K562 (cell line): ENCODE measurements at regions not wholly inside any gene's neighbourhood (a gene's known extent, or its start where the extent isn't known, plus 50 kb on each side); places are given as distances from the start of the nearest gene placed in this dataset.

Source experiments
- ATAC-seq: fragments of 200-7000 bp; cut with Tn5 transposase; 3 replicates; pipeline ENCODE4 v1.9.1; 2020; ENCODE audit warnings: moderate library complexity
- BruUV-seq: library from RNA; stranded (reverse); fragments of 400-500 nt; replicated peaks from 2 replicates; lab custom pipeline; 2021; lab: Mats Ljungman, UMichigan
- CTCF ChIA-PET: fragments of 300-600 bp; formaldehyde crosslinking; extraction: SDS; loops from one replicate; lab custom pipeline; 2021; ENCODE audit warnings: low intra/inter-chr PET ratio; lab: Yijun Ruan, JAX
- POLR2A ChIA-PET: fragments of 300-600, 350-650 bp; sonication (Branson Sonifier 250); formaldehyde crosslinking; extraction: SDS; loops from one replicate; lab custom pipeline; 2021; ENCODE audit warnings: antibody characterized with exemption, inconsistent platforms; lab: Yijun Ruan, JAX
- DNase-seq, 4 experiments: peaks; one replicate each; pipeline versions ENCODE4 v3.0.0 to v3.0.0-alpha.2; 2011 to 2018; ENCODE audit warnings: low spot score in 3 of 4, mixed read lengths in 3 of 4; ENCODE audit errors: extremely low read depth in 1 of 4
- FAIRE-seq: peaks from 2 replicates; lab custom pipeline; 2011; peaks lifted over from hg19 to GRCh38; lab: Jason Lieb, UNC
- H2AFZ ChIP-seq: 2 replicates; pipeline ENCODE4 v1.6.0; 2011; ENCODE audit warnings: low read depth, low read length, control low read depth, inconsistent platforms
- H3K27ac ChIP-seq: fragments of 200-600 bp; 3 replicates; pipeline ENCODE4 v1.8.0; 2011; ENCODE audit warnings: low read depth, mild to moderate bottlenecking, control low read depth, inconsistent platforms, low read length, moderate library complexity, mixed read lengths; ENCODE audit errors: extremely low read depth
- H3K27me3 ChIP-seq, 2 experiments: fragments of 300-600 bp in 1 of 2; 2 replicates in 1 of 2; 3 replicates in 1 of 2; pipeline versions ENCODE4 v1.6.0 to v1.8.0; 2011; ENCODE audit warnings: inconsistent platforms in 2 of 2, low read length in 2 of 2, mild to moderate bottlenecking in 1 of 2, mixed read lengths in 1 of 2, moderate library complexity in 1 of 2; ENCODE audit not compliant: control insufficient read depth in 2 of 2, insufficient read depth in 2 of 2
- H3K36me3 ChIP-seq: fragments of 300-600 bp; 3 replicates; pipeline ENCODE4 v1.8.0; 2011; ENCODE audit warnings: mild to moderate bottlenecking, low read length, inconsistent platforms; ENCODE audit not compliant: control insufficient read depth, insufficient read depth
- H3K4me1 ChIP-seq, 2 experiments: fragments of 200-600 bp in 1 of 2; replicated peaks in 1 of 2; 2 replicates in 1 of 2; 3 replicates in 1 of 2; pipeline versions ENCODE4 v1.5.1 to v1.8.0; 2011; ENCODE audit warnings: inconsistent platforms in 2 of 2, low read length in 2 of 2, mild to moderate bottlenecking in 1 of 2, mixed read lengths in 1 of 2, moderate library complexity in 1 of 2; ENCODE audit not compliant: control insufficient read depth in 2 of 2, insufficient read depth in 2 of 2
- H3K4me2 ChIP-seq: 2 replicates; pipeline ENCODE4 v1.6.1; 2011; ENCODE audit warnings: low read length, control low read depth, inconsistent platforms, mixed read lengths; ENCODE audit not compliant: insufficient read depth
- H3K4me3 ChIP-seq: fragments of 200-600 bp; sonication (generic), shearing (Covaris generic); 2 replicates; pipeline ENCODE4 v1.5.1; 2016; ENCODE audit warnings: control low read depth, inconsistent platforms
- H3K79me2 ChIP-seq: fragments of 200-600 bp; 3 replicates; pipeline ENCODE4 v1.8.0; 2011; ENCODE audit warnings: low read length, inconsistent platforms; ENCODE audit not compliant: control insufficient read depth, insufficient read depth
- H3K9ac ChIP-seq, 2 experiments: 2 replicates each; pipeline versions ENCODE4 v1.6.0 to v1.6.1; 2011; ENCODE audit warnings: low read depth in 2 of 2, low read length in 2 of 2, control low read depth in 1 of 2, inconsistent platforms in 1 of 2, mild to moderate bottlenecking in 1 of 2, mixed read lengths in 1 of 2; ENCODE audit not compliant: insufficient read depth in 1 of 2
- H3K9me1 ChIP-seq: one replicate; pipeline ENCODE4 v1.6.0; 2011; ENCODE audit warnings: inconsistent platforms, mild to moderate bottlenecking, low read length, moderate library complexity; ENCODE audit not compliant: control insufficient read depth, insufficient read depth
- H3K9me3 ChIP-seq: replicated peaks from 2 replicates; pipeline ENCODE4 v1.5.1; 2011; ENCODE audit warnings: low read depth, low read length, inconsistent platforms; ENCODE audit not compliant: control insufficient read depth, insufficient read depth
- H4K20me1 ChIP-seq: replicated peaks from 2 replicates; pipeline ENCODE4 v1.6.1; 2011; ENCODE audit warnings: low read length, inconsistent platforms, mixed read lengths; ENCODE audit not compliant: control insufficient read depth, insufficient read depth
- CC2D1A ChIP-seq: fragments of 450-650 bp; IDR thresholded peaks from 2 replicates; pipeline ENCODE4 v1.6.1; 2017; ENCODE audit warnings: mild to moderate bottlenecking
- ERF ChIP-seq: fragments of 450-650 bp; formaldehyde crosslinking; IDR thresholded peaks from 2 replicates; pipeline ENCODE4 v1.4.0; 2020; ENCODE audit warnings: mild to moderate bottlenecking, mixed read lengths
- NFYB ChIP-seq: IDR thresholded peaks from 2 replicates; pipeline ENCODE4 v1.6.1; 2011; ENCODE audit warnings: mild to moderate bottlenecking, moderate library complexity; ENCODE audit not compliant: insufficient read length; ENCODE audit errors: extremely low read depth
- PHF21A ChIP-seq: fragments of 450-650 bp; IDR thresholded peaks from 2 replicates; pipeline ENCODE4 v1.6.1; 2017; ENCODE audit warnings: low read depth, borderline replicate concordance
- SAP30 ChIP-seq: fragments of 200-600 bp; sonication (generic); IDR thresholded peaks from 2 replicates; pipeline ENCODE4 v1.6.1; 2012; ENCODE audit warnings: borderline replicate concordance, low read depth, mild to moderate bottlenecking, moderate library complexity, low read length, control low read depth, inconsistent platforms; ENCODE audit not compliant: insufficient read depth, poor library complexity, severe bottlenecking
- U2AF1 ChIP-seq: fragments of 200-400 bp; formaldehyde crosslinking; optimal IDR thresholded peaks from 2 replicates; pipeline ENCODE3; 2017; ENCODE audit warnings: mild to moderate bottlenecking, low read depth, low read length, moderate library complexity
- ZNF165 ChIP-seq: fragments of 250-450 bp; sonication (Bioruptor Pico); IDR thresholded peaks from 2 replicates; pipeline ENCODE4 v1.4.0; 2020; ENCODE audit warnings: borderline replicate concordance
- ZNF184 ChIP-seq: sonication (generic); formaldehyde crosslinking; IDR thresholded peaks from 2 replicates; pipeline ENCODE4 v1.5.0; 2020; ENCODE audit warnings: missing genetic modification reagents
- ZNF3 ChIP-seq: fragments of 250-450 bp; sonication (Bioruptor Pico); IDR thresholded peaks from 2 replicates; pipeline ENCODE4 v1.5.0; 2021; ENCODE audit warnings: mild to moderate bottlenecking, moderate library complexity
- in situ Hi-C: fragments of 300-500 bp; cut with MboI; formaldehyde crosslinking; loops from 4 replicates; pipeline ENCODE4 v1.15.0; 2018; ENCODE audit warnings: inconsistent platforms, mixed read lengths
- intact Hi-C: fragments of 100-400 bp; cut with micrococcal nuclease; formaldehyde crosslinking; loops from 2 replicates; pipeline ENCODE4 v1.14.2; 2022
- TF ChIP-seq, protein P1 (sequence below): sonication (generic); formaldehyde crosslinking; IDR thresholded peaks from 2 replicates; pipeline ENCODE4 v1.8.1; 2023; ENCODE audit warnings: mild to moderate bottlenecking, missing genetic modification reagents
- TF ChIP-seq, protein P2 (sequence below), 2 experiments: IDR thresholded peaks in 1 of 2; conservative IDR thresholded peaks in 1 of 2; 2 replicates each; pipeline ENCODE4 v1.6.1; 2016; ENCODE audit warnings: low read depth in 2 of 2, mild to moderate bottlenecking in 1 of 2, missing compliant biosample characterization in 1 of 2, missing genetic modification characterization in 1 of 2, moderate library complexity in 1 of 2

DNA sequence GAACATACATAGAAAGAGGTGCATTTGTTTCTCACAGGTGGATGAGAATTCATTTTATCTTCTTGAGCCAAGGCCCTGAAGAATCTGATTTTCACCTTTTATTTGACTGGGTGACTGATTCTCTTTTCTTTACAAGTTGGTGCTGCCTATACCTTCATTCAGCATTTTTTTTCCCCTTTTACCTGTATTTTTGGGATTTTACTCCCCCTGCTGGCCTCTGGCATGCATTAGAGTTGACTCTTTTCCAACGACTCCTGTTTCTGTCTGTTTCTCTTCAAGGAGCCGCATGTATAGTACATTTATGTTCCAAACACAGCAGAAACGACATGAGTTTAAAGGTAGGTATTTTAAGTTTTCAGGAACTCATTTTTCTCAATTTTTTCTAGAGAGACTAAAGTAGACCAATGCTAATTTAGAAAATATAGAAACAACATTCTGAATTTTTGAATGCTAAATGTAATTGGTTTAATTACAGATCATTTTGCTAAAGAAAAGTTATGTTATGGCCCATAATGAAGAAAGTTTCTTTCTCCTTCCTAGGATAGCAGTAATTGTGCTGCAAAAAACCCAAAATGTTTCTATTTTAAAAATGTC, 149.8 kb upstream of the HDAC9 start (continued):
- TF ChIP-seq U2AF1 (no peak), ZNF165 (CRISPR knock-in tag) (no peak), NFYB (no peak), CC2D1A (peak; percentile 53; the same call in 1 of the 2 replicates), ERF (CRISPR knock-in tag) (no peak)

DNA sequence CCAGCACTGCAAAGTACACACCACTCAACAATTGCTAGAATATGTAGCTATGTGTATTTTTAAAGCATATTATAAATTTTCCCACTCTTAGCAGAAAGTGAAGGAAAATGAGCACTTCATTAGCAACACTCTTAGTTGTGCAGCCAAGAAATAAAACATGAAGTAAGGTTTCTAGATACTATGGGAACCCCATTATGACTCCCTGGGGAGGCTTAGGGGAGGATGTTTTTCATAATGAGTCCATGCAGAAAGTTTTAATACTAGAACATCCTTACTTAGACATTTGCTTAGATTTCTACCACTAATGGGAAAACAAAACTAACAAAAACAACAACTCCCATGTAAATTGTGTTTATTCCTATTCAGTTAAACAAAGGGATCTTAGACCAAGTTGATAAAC, 148.4 kb upstream of the HDAC9 start:
- Histone ChIP-seq H3K27ac (no peak overlapping the region), H3K9me3 (no peaks in the 10 kb centered on the region), H3K4me2 (no peak overlapping the region), H3K9me1 (no peaks in the 10 kb centered on the region), H3K4me1 (no peaks in the 10 kb centered on the region), H3K27me3 (no peaks in the 10 kb centered on the region), H3K79me2 (no peaks in the 10 kb centered on the region), H3K9ac (no peak overlapping the region), H3K4me3 (no peak overlapping the region), H4K20me1 (no peaks in the 10 kb centered on the region), H2AFZ (no peak overlapping the region), H3K36me3 (no peaks in the 10 kb centered on the region)
- POLR2A ChIA-PET = no interaction called here
- CTCF ChIA-PET = no interaction called here
- ATAC-seq (no peak), DNase-seq (no peak), FAIRE-seq (no peak)
- in situ Hi-C loops (loop anchor here (25.0 kb wide), 1 partner anchor 285 kb away; no protein-coding TSS in a partner anchor), intact Hi-C loops (loop anchor here (5.0 to 10.0 kb wide), 2 partner anchors 222 to 375 kb away; no protein-coding TSS in a partner anchor)
- TF ChIP-seq, protein P1, sequence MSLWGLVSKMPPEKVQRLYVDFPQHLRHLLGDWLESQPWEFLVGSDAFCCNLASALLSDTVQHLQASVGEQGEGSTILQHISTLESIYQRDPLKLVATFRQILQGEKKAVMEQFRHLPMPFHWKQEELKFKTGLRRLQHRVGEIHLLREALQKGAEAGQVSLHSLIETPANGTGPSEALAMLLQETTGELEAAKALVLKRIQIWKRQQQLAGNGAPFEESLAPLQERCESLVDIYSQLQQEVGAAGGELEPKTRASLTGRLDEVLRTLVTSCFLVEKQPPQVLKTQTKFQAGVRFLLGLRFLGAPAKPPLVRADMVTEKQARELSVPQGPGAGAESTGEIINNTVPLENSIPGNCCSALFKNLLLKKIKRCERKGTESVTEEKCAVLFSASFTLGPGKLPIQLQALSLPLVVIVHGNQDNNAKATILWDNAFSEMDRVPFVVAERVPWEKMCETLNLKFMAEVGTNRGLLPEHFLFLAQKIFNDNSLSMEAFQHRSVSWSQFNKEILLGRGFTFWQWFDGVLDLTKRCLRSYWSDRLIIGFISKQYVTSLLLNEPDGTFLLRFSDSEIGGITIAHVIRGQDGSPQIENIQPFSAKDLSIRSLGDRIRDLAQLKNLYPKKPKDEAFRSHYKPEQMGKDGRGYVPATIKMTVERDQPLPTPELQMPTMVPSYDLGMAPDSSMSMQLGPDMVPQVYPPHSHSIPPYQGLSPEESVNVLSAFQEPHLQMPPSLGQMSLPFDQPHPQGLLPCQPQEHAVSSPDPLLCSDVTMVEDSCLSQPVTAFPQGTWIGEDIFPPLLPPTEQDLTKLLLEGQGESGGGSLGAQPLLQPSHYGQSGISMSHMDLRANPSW (CRISPR knock-in tag) = no peak
- TF ChIP-seq PHF21A (no peak), ZNF184 (CRISPR knock-in tag) (no peak), SAP30 (no peak), ZNF3 (CRISPR knock-in tag) (no peak)
- TF ChIP-seq, protein P2, sequence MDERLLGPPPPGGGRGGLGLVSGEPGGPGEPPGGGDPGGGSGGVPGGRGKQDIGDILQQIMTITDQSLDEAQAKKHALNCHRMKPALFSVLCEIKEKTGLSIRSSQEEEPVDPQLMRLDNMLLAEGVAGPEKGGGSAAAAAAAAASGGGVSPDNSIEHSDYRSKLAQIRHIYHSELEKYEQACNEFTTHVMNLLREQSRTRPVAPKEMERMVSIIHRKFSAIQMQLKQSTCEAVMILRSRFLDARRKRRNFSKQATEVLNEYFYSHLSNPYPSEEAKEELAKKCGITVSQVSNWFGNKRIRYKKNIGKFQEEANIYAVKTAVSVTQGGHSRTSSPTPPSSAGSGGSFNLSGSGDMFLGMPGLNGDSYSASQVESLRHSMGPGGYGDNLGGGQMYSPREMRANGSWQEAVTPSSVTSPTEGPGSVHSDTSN (CRISPR knock-in tag; IDR thresholded peaks at IDR 0.05; ENCODE audit: low read depth) = no peak
- TF ChIP-seq, protein P2 (tag; conservative IDR thresholded peaks at IDR 0.05; ENCODE audit: low read depth) = no peak
- BruUV-seq = no TSS peak
